Erythroblast (primary cell): ENCODE measurements at regions not wholly inside any gene's neighbourhood (a gene's known extent, or its start where the extent isn't known, plus 50 kb on each side); places are given as distances from the start of the nearest gene placed in this dataset.

Experiments used
- GATA1 ChIP-seq: IDR thresholded peaks from 2 replicates; pipeline ENCODE4 v1.6.1; 2011; ENCODE audit warnings: low read depth, mild to moderate bottlenecking, control low read depth, low read length, moderate library complexity
- POLR2A ChIP-seq: IDR thresholded peaks from 2 replicates; pipeline ENCODE4 v1.6.1; 2011; ENCODE audit warnings: mild to moderate bottlenecking, low read length

- TF ChIP-seq POLR2A (no peak), GATA1 (no peak)
Measured at GRCh38 chr11:16468735-16469453, 112.5 kb upstream of the SOX6 start.
